CD4-positive, alpha-beta T cell treated with Interleukin-4 for 4 hours (primary cell): ENCODE measurements at regions not wholly inside any gene's neighbourhood (a gene's known extent, or its start where the extent isn't known, plus 50 kb on each side); places are given as distances from the start of the nearest gene placed in this dataset.

Experiments
- DNase-seq: peaks from one replicate; pipeline ENCODE4 v3.0.0-alpha.2; 2020

- no peak for DNase-seq
These were observed 319.8 kb upstream of the TLE3 start for GRCh38 chr15:70417535-70417934.

GRCh38 chr15:70416829-70417228, 319.1 kb upstream of the TLE3 start:
- DNase-seq, result no peak

- DNase-seq, result no peak
These were observed 317.7 kb upstream of the TLE3 start for GRCh38 chr15:70415398-70415797.

- DNase-seq, result no peak
These were observed 316.9 kb upstream of the TLE3 start for GRCh38 chr15:70414626-70415025.

- DNase-seq, result no peak
These were observed 315.1 kb upstream of the TLE3 start for GRCh38 chr15:70412794-70413193.

GRCh38 chr15:70411143-70411863, 313.6 kb upstream of the TLE3 start:
- DNase-seq, result no peak

- no peak for DNase-seq
These were observed 312.8 kb upstream of the TLE3 start for GRCh38 chr15:70410371-70410985.

GRCh38 chr15:70409388-70409787, 311.7 kb upstream of the TLE3 start:
- DNase-seq, result no peak

- DNase-seq, result no peak
These were observed 310.2 kb upstream of the TLE3 start for GRCh38 chr15:70407955-70408354.

- DNase-seq, result no peak
These were observed 309.6 kb upstream of the TLE3 start for GRCh38 chr15:70407336-70407670.

- no peak for DNase-seq
These were observed 309.1 kb upstream of the TLE3 start for GRCh38 chr15:70406617-70407335.

- no peak for DNase-seq
These were observed 304.0 kb upstream of the TLE3 start for GRCh38 chr15:70401709-70402108.

GRCh38 chr15:70400766-70401541, 303.2 kb upstream of the TLE3 start:
- DNase-seq, result no peak

GRCh38 chr15:70399204-70399603, 301.5 kb upstream of the TLE3 start:
- DNase-seq, result no peak

- no peak for DNase-seq
These were observed 301.0 kb upstream of the TLE3 start for GRCh38 chr15:70398694-70399093.

- no peak for DNase-seq
These were observed 299.1 kb upstream of the TLE3 start for GRCh38 chr15:70396807-70397206.

- DNase-seq, result no peak
These were observed 297.4 kb upstream of the TLE3 start for GRCh38 chr15:70395164-70395563.

- no peak for DNase-seq
These were observed 293.0 kb upstream of the TLE3 start for GRCh38 chr15:70390723-70391122.

GRCh38 chr15:70387993-70388392, 290.3 kb upstream of the TLE3 start:
- DNase-seq, result no peak

GRCh38 chr15:70387081-70387480, 289.4 kb upstream of the TLE3 start:
- no peak for DNase-seq

- DNase-seq, result no peak
These were observed 288.0 kb upstream of the TLE3 start for GRCh38 chr15:70385711-70386110.

- no peak for DNase-seq
These were observed 287.3 kb upstream of the TLE3 start for GRCh38 chr15:70385052-70385451.

- no peak for DNase-seq
These were observed 286.1 kb upstream of the TLE3 start for GRCh38 chr15:70383856-70384255.
